GM19239 (cell line): ENCODE measurements at regions not wholly inside any gene's neighbourhood (a gene's known extent, or its start where the extent isn't known, plus 50 kb on each side); places are given as distances from the start of the nearest gene placed in this dataset.
"Not testable (repeated sequence)": the region's sequence is repeated elsewhere in the genome, so short reads cannot be mapped to it uniquely, and the experiment has no call there.

Experiments used
- DNase-seq: peaks from one replicate; pipeline ENCODE4 v3.0.0; 2011; ENCODE audit warnings: low spot score; ENCODE audit not compliant: insufficient read length
- FAIRE-seq: peaks from 2 replicates; lab custom pipeline; 2011; peaks lifted over from hg19 to GRCh38; lab: Jason Lieb, UNC

DNA sequence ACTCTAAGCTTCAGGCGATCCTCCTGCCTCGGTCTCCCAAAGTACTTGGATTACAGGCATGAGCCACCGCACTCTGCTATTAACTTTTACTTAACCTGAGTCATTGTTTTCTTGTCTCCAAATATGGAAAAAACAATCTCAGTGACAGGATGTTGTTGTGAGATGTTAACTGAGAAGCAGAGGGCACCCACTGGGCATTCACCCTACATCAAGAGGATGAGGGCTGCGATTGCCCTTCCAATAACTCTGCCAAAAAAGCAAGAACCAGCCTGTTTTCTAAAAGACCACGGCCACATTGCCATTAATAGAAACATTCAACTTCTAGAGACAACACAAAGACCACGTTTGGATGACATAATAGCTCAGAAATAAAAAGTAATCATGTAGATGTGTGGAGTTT lies 107.6 kb upstream of the SGK1 start:
- DNase-seq = no peak
- no peak for FAIRE-seq

GRCh38 chr6:134424798-134425170 lies 106.9 kb upstream of the SGK1 start:
- no peak for DNase-seq
- FAIRE-seq = no peak

GRCh38 chr6:134424165-134424797 lies 106.4 kb upstream of the SGK1 start:
- FAIRE-seq (no peak), DNase-seq (no peak)

DNA sequence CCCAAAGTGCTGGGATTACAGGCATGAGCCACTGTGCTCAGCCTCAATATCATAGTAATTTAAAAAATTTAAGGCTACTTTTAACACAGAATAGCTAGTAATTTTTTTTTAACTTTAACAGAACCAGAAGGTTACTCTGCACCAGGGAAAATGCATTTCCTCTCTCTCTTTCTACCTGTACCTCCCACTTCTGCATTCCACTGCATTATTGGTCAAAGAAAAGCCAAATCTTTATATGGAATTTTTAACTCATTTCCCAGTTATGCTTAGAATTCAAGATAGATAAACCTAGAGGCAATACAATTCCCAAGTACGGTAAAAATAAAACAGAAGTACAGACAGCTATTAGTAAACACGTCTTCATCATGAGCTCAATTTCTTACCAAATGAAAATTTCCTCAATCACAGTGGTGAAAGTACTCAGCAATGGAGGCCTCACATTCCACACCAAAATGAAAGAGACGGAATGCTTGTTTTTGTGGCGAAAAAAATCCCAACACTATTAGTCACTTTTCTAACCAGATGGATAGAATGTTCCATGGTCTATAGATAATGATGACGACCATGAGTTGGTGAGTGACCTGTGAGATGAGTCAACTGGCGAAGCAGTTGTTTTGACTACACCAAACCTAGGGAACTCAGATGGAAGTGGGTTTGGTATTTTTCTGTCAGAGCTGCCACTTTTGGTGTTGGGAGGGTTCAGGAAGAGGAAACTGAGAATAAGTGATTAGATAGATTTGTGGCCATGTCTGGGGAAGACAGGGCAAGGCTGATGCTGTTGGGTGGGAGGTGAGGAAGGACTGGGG lies 104.7 kb upstream of the SGK1 start:
- DNase-seq (no peak), FAIRE-seq (no peak)

- no peak for FAIRE-seq
Observed at GRCh38 chr6:134421501-134421900, 103.6 kb upstream of the SGK1 start.

GRCh38 chr6:134420614-134421181 lies 102.8 kb upstream of the SGK1 start:
- FAIRE-seq = no peak
- DNase-seq = no peak

More at GRCh38 chr6:134421501-134421900, 103.6 kb upstream of the SGK1 start:
- DNase-seq = no peak

GRCh38 chr6:134419716-134420115 lies 101.8 kb upstream of the SGK1 start:
- DNase-seq = no peak
- FAIRE-seq = no peak

DNA sequence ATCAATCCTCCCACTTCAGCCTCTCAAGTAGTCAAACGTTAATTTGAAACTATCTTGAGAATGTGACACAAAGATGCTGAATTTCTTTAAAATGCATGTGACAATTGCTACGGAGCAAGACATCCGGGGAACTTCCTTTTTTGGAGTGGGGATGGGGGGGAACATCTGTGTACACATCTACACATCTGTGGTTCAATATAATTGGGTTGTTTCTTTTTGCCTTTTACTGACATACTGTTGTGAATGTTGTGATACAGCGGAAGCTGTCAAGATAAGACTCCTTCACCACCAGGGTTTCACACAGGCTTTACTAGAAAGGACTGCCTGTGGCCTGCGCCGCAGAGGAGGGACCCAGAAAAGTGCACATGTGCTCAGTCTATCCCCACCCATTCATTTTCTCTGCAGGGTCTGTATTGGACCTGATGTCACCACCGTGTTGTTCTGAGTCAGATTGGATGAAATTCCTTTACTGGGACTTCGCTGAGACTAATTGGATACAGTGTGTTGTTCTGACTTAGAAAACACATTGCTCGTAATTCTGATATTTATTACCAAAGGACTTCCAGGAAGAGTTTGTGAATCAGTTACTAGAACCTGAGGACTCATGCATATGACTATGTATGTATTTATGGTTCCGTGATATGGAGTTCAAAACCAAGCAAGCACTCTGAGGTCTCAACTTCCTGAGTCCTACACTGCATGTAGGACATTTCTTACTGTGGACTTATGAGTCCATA lies 98.7 kb upstream of the SGK1 start:
- no peak for FAIRE-seq

DNA sequence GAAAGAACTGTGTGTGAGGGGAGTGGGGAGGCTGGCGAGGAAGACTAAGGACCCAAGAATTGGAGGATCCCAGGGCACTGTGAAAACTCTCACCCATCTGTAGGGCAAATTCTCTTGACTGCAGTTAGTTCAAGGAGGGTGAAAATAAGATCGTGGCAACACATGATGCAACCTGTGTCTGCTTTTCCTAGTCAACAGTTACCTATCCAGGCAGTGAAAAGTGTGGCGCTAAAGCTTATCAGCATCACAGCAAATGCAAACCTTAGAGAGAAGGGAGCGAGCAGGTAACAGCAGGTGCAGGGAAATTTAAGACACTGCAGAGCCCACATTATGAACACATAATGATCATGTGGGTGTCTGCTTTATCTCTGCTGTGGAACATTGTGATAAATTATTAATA lies 97.7 kb upstream of the SGK1 start:
- no peak for FAIRE-seq
- no peak for DNase-seq

More for the DNA sequence above, 98.7 kb upstream of the SGK1 start:
- DNase-seq = no peak

- FAIRE-seq (no peak), DNase-seq (no peak)
Observed at GRCh38 chr6:134415194-134415593, 97.3 kb upstream of the SGK1 start.

DNA sequence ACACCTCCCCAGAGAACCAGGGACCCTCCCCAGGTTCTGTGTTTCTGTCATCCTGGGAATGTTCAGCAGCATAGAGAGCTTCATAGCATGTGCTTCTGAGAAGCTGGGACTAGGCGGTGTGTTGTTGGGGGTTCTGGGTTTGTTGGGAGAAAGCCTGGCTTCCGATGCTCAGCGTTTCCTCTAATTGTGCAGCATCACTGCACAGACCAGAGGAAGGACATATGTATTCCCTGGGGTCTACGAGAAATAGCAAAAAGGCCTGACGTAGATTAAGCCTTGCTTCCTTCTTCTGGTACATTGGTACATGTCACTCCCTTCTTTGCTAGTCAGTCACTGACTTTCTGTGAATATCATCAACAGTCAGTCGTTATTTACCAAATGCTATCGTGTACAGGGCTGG lies 96.9 kb upstream of the SGK1 start:
- FAIRE-seq (no peak), DNase-seq (no peak)

DNA sequence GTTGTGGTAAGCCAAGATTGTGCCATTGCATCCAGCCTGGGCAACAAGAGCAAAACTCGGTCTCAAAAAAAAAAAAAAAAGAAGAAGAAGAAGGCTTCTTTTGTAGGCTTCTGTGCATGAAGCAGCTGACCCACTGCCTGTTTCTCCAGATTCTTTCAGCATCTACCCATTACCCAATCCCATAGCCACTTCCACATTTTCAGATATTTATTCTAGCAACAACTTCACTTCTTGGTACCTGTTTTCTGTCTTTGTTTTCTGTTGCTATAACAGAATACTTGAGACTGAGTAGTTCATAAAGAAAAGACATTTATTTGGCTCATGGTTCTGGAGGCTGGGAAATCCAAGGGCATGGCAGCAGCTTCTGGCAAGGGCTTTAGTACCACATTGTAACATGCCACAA lies 95.3 kb upstream of the SGK1 start:
- no peak for DNase-seq
- FAIRE-seq = no peak

- DNase-seq (no peak), FAIRE-seq (no peak)
Observed at GRCh38 chr6:134410541-134410940, 92.6 kb upstream of the SGK1 start.

- FAIRE-seq (no peak), DNase-seq (no peak)
Observed at GRCh38 chr6:134407791-134408190, 89.9 kb upstream of the SGK1 start.

DNA sequence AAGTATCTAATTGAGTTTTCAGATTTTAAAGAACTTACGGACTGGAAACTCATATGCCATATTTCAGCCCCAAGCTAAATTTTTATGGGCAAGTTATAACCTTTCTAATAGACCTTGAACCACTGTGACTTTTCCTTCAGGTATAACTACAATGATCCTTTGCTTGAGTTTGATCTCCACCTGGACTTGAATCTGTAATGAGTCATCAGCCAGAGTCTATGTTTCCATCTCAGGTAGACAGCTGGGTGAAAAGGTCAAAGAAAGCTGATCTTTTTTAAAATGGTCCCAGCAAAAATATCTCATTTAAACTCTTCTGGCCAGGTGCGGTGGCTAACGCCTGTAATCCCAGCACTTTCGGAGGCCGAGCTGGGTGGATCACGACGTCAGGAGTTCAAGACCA lies 88.4 kb upstream of the SGK1 start:
- FAIRE-seq = no peak
- DNase-seq = no peak

DNA sequence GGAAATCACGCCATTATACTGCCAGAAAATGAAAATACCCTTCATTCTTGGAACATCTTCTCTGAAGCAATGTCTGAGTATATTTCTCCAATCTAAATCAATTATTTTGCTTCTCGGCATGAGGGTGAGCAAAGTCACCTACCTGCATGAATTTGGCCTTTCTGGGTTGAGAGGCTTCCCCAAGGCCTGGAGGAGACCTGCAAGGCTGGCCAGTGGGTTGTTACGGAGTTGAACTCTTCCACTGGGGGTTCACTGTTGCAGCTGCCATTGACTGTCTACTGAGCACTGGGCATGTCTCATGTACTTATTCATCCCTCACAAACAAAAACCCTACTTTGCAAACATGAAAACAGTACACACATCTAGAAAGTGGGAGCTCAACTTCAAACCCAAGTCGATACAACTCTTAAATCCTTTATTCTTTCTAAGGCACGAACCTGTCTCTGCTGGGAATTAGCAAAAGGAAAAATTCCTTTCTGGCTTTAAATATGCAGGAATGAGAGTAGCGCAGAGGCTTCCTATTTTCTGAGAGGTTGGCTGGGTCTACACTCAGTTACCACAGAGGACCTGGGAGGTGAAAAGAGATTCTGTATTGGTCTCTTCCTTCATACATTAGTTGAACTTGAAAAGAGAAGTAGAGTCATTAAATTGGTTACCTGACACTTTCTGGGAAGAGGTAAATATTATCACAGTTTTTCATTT lies 87.6 kb upstream of the SGK1 start:
- DNase-seq = no peak
- no peak for FAIRE-seq

GRCh38 chr6:134403312-134403711 lies 85.4 kb upstream of the SGK1 start:
- not testable (repeated sequence) for DNase-seq, FAIRE-seq

DNA sequence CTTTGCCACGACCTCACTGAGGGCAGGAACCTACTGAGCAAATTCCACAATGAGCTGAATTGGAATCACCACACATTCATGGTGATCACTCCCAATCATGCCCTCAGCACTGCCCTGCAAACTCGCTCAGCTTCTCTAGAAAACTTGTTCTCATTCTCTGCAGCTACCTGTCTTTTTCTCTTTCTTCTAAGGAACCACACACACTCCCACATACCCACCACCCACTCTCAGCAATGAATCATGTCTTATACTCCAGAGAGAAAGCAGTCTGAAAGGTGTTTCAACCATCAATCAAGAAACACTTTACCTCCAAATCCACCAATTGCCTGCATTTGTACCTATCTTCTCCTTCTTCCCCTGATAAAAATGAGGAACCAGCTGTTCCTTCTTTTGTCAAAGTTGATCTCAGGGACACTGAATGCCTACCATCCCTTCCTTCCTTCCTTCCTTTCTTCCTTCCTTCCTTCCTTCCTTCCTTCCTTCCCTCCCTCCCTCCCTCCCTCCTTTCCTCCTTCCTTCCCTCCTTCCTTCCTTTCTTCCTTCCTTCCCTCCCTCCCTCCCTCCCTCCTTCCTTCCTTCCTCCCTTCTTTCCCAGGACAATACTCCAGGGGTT lies 84.6 kb upstream of the SGK1 start:
- FAIRE-seq (no peak), DNase-seq (no peak)

GRCh38 chr6:134400941-134401340 lies 83.0 kb upstream of the SGK1 start:
- no peak for FAIRE-seq
- DNase-seq = no peak

DNA sequence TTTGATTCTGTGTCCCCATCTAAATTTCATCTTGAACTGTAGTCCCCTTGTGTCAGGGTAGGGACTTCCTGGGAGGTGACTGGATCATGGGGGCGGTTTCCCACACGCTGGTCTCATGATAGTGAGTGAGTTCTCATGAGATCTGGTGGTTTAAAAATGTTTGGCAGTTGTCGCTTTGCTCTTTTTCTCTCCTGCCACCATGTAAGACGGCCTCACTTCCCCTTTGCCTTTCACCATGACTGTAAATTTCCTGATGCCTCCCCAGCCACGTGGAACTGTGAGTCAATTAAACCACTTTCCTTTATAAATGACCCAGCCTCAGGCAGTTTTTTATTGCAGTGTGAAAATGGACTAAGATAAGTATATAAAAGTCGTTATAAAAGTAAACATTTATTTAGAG lies 80.5 kb upstream of the SGK1 start:
- FAIRE-seq (no peak), DNase-seq (no peak)
